ENCODE measurements at regions not wholly inside any gene's neighbourhood (a gene's known extent, or its start where the extent isn't known, plus 50 kb on each side); places are given as distances from the start of the nearest gene placed in this dataset.

DNA sequence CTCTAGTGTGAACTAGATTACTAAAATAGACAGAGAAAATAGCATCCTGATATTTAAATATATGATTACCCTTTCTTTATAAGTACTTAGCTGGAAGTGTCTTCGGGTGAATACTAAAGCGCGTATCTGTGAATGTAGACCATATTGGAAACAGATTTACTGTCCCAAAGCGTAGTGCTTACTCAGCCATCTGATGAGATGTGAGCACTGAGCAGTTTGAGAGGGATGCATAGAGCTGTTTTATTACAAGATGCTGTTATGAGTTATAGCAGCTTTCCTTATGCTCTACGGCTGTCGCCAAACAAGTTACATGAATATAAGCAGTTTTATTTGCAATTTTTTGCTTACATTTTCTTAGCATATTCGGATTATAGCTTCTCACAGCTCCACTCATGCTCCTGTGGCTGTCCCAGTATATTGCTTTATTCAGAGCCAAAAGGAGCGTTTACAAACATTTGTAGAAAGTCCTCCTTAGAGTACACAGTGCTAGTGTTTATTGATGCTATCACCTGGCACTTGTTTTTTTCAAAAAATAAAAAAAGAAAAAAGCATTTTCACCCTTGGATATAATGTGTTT lies 981.4 kb upstream of the WWC1 start:
- in situ Hi-C loops (cut with MboI; ENCODE audit: low pct_unique_long_range_greater_than_20kb, low sequenced_read_pairs, unreplicated experiment), result no loop called here
- no peak for DNase-seq (ENCODE audit: low spot score)
- no peak for TF ChIP-seq CTCF (IDR thresholded peaks at IDR 0.05; ENCODE audit: extremely low read depth, insufficient read depth, missing control alignments)

DNA sequence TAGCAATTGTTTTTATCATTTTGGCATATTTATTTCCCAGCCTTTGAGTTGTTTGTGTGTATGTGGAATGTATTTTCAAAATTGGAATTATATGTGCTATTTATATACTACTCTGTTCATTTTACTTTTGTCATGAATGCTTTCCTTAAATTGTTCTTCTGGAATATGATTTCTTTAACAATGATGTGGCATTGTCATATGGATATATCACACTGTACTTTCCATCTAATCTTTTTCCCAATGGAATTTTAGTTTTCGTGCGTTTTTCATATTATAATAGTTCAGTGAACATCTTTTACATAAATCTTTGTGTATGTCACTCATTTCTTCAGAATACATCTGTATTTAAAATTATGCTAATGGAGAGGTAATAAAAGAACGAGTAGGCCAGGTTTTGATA lies 980.1 kb upstream of the WWC1 start:
- TF ChIP-seq CTCF (IDR thresholded peaks at IDR 0.05; ENCODE audit: extremely low read depth, insufficient read depth, missing control alignments), result no peak
- DNase-seq (ENCODE audit: low spot score), result no peak
- in situ Hi-C loops (cut with MboI; ENCODE audit: low pct_unique_long_range_greater_than_20kb, low sequenced_read_pairs, unreplicated experiment), result no loop called here

GRCh38 chr5:167312225-167312624 lies 979.2 kb upstream of the WWC1 start:
- no peak for DNase-seq (ENCODE audit: low spot score)
- in situ Hi-C loops (cut with MboI; ENCODE audit: low pct_unique_long_range_greater_than_20kb, low sequenced_read_pairs, unreplicated experiment), result no loop called here
- no peak for TF ChIP-seq CTCF (IDR thresholded peaks at IDR 0.05; ENCODE audit: extremely low read depth, insufficient read depth, missing control alignments)

DNA sequence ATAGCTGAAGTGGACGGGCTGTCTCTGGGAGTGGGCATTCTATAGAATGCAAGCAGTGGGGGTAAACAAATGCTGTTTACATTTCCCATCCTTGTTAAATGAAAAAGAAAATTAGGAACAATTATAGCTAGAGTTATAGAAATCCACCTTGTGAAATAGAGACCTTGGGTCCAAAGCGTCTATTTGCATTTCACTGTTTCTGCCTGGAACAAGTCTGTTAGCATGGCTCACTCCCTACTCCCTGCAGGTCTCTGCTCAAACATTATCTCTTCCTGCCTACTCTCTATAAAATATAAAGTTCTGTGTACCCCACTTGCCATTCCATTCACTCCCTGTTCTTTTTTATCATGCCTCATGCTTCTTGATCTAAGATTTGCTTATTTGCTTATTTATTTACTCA lies 975.7 kb upstream of the WWC1 start:
- DNase-seq (ENCODE audit: low spot score), result no peak
- in situ Hi-C loops (cut with MboI; ENCODE audit: low pct_unique_long_range_greater_than_20kb, low sequenced_read_pairs, unreplicated experiment), result no loop called here
- no peak for TF ChIP-seq CTCF (IDR thresholded peaks at IDR 0.05; ENCODE audit: extremely low read depth, insufficient read depth, missing control alignments)

GRCh38 chr5:167317884-167318283 lies 973.6 kb upstream of the WWC1 start:
- in situ Hi-C loops (cut with MboI; ENCODE audit: low pct_unique_long_range_greater_than_20kb, low sequenced_read_pairs, unreplicated experiment), result no loop called here
- TF ChIP-seq CTCF (IDR thresholded peaks at IDR 0.05; ENCODE audit: extremely low read depth, insufficient read depth, missing control alignments), result no peak
- DNase-seq (ENCODE audit: low spot score), result no peak

DNA sequence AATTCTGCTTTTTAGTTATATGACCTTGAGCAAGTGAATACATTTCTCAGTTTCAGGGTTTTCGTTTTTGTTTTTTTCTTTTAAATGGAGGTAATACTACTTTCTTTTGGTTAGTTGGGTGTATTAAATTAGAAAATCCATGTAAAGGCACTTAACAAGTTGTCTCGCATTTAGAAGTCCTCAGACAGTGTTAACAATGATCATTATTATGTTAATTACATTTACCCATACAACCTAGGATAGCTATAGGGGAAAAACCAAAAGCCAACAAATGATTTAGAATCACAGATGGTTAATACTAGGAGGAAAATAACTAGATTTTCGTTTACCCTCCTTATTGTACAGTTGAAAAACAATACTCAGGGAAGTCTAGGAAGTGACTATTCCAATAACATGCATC lies 972.2 kb upstream of the WWC1 start:
- in situ Hi-C loops (cut with MboI; ENCODE audit: low pct_unique_long_range_greater_than_20kb, low sequenced_read_pairs, unreplicated experiment), result no loop called here
- no peak for DNase-seq (ENCODE audit: low spot score)
- TF ChIP-seq CTCF (IDR thresholded peaks at IDR 0.05; ENCODE audit: extremely low read depth, insufficient read depth, missing control alignments), result no peak

GRCh38 chr5:167320019-167320418 lies 971.4 kb upstream of the WWC1 start:
- DNase-seq (ENCODE audit: low spot score), result no peak
- no peak for TF ChIP-seq CTCF (IDR thresholded peaks at IDR 0.05; ENCODE audit: extremely low read depth, insufficient read depth, missing control alignments)
- in situ Hi-C loops (cut with MboI; ENCODE audit: low pct_unique_long_range_greater_than_20kb, low sequenced_read_pairs, unreplicated experiment), result no loop called here
